ENCODE measurements at regions not wholly inside any gene's neighbourhood (a gene's known extent, or its start where the extent isn't known, plus 50 kb on each side); places are given as distances from the start of the nearest gene placed in this dataset.
"Not testable (repeated sequence)": the region's sequence is repeated elsewhere in the genome, so short reads cannot be mapped to it uniquely, and the experiment has no call there.

GRCh38 chr2:88865801-88866371, 174.4 kb downstream of the RPIA start:
- no peak for DNase-seq

GRCh38 chr2:88866756-88867155, 175.3 kb downstream of the RPIA start:
- no peak for DNase-seq

GRCh38 chr2:88868861-88869260, 177.4 kb downstream of the RPIA start:
- no peak for DNase-seq

- no peak for DNase-seq
These were observed 178.9 kb downstream of the RPIA start for GRCh38 chr2:88870267-88870839.

- DNase-seq, result no peak
These were observed 179.9 kb downstream of the RPIA start for GRCh38 chr2:88871336-88871735.

- no peak for DNase-seq
These were observed 182.1 kb downstream of the RPIA start for GRCh38 chr2:88873620-88874019.

- DNase-seq, result peak; percentile 63
These were observed 182.7 kb downstream of the RPIA start for GRCh38 chr2:88874063-88874657.

GRCh38 chr2:88875736-88876135, 184.3 kb downstream of the RPIA start:
- no peak for DNase-seq

GRCh38 chr2:88880441-88880953, 189.0 kb downstream of the RPIA start:
- peak; percentile 49 for DNase-seq

GRCh38 chr2:88885275-88885674, 193.8 kb downstream of the RPIA start:
- DNase-seq, result no peak

- DNase-seq, result no peak
These were observed 194.4 kb downstream of the RPIA start for GRCh38 chr2:88885679-88886416.

- DNase-seq, result not testable (repeated sequence)
These were observed 196.0 kb downstream of the RPIA start for GRCh38 chr2:88887466-88887865.

GRCh38 chr2:88892207-88892606, 200.7 kb downstream of the RPIA start:
- no peak for DNase-seq

GRCh38 chr2:88892788-88893187, 201.3 kb downstream of the RPIA start:
- DNase-seq, result no peak

GRCh38 chr2:88896971-88897370, 205.5 kb downstream of the RPIA start:
- no peak for DNase-seq

- no peak for DNase-seq
These were observed 206.2 kb downstream of the RPIA start for GRCh38 chr2:88897715-88898114.

- peak; percentile 17 for DNase-seq
These were observed 212.4 kb downstream of the RPIA start for GRCh38 chr2:88903749-88904353.

GRCh38 chr2:88913280-88913679, 221.8 kb downstream of the RPIA start:
- no peak for DNase-seq

GRCh38 chr2:88919087-88919738, 227.7 kb downstream of the RPIA start:
- no peak for DNase-seq

- not testable (repeated sequence) for DNase-seq
These were observed 228.9 kb downstream of the RPIA start for GRCh38 chr2:88920399-88920798.

- DNase-seq, result no peak
These were observed 233.1 kb downstream of the RPIA start for GRCh38 chr2:88924533-88924932.

- no peak for DNase-seq
These were observed 234.4 kb downstream of the RPIA start for GRCh38 chr2:88925770-88926462.
